Smooth muscle cell (in vitro differentiated cells): ENCODE measurements at regions not wholly inside any gene's neighbourhood (a gene's known extent, or its start where the extent isn't known, plus 50 kb on each side); places are given as distances from the start of the nearest gene placed in this dataset.
A peak's percentile ranks its signal among the peaks of the same experiment; 100 is the strongest.

Experiments used
- DNase-seq: peaks from one replicate; lab custom pipeline; 2025; ENCODE audit not compliant: unreplicated experiment; lab: John Stamatoyannopoulos, UW
- H2AFZ ChIP-seq: fragments of 200-600 bp; sonication (generic); 2 replicates; pipeline ENCODE4 v1.6.0; 2016; ENCODE audit warnings: antibody characterized with exemption, low read depth, mild to moderate bottlenecking
- H3F3A ChIP-seq: fragments of 200-600 bp; sonication (generic); 2 replicates; pipeline ENCODE4 v1.6.0; 2017; ENCODE audit warnings: antibody characterized with exemption, low read depth
- H3K27ac ChIP-seq: fragments of 200-600 bp; sonication (generic); 2 replicates; pipeline ENCODE4 v1.5.1; 2016; ENCODE audit warnings: low read depth, mild to moderate bottlenecking
- H3K27me3 ChIP-seq: fragments of 200-600 bp; sonication (generic); 2 replicates; pipeline ENCODE4 v1.6.1; 2016; ENCODE audit warnings: low read depth, mild to moderate bottlenecking
- H3K36me3 ChIP-seq: fragments of 200-600 bp; sonication (generic); 2 replicates; pipeline ENCODE4 v1.5.1; 2016; ENCODE audit warnings: low read depth
- H3K4me1 ChIP-seq: fragments of 200-600 bp; sonication (generic); 2 replicates; pipeline ENCODE4 v1.5.1; 2016; ENCODE audit warnings: low read depth
- H3K4me2 ChIP-seq: fragments of 200-600 bp; sonication (generic); 2 replicates; pipeline ENCODE4 v1.6.0; 2016; ENCODE audit warnings: mild to moderate bottlenecking
- H3K4me3 ChIP-seq: fragments of 200-600 bp; sonication (generic); 2 replicates; pipeline ENCODE4 v1.5.1; 2016; ENCODE audit warnings: mild to moderate bottlenecking
- H3K79me2 ChIP-seq: fragments of 200-600 bp; sonication (generic); 2 replicates; pipeline ENCODE4 v1.6.0; 2016; ENCODE audit warnings: low read depth, mild to moderate bottlenecking
- H3K9ac ChIP-seq: fragments of 200-600 bp; sonication (generic); 2 replicates; pipeline ENCODE4 v1.6.0; 2016; ENCODE audit warnings: low read depth
- H3K9me3 ChIP-seq: fragments of 200-600 bp; sonication (generic); replicated peaks from 2 replicates; pipeline ENCODE4 v1.5.1; 2016; ENCODE audit warnings: low read depth
- H4K20me1 ChIP-seq: fragments of 200-600 bp; sonication (generic); 2 replicates; pipeline ENCODE4 v1.6.0; 2016; ENCODE audit warnings: low read depth
- CTCF ChIP-seq: fragments of 200-600 bp; sonication (generic); IDR thresholded peaks from 2 replicates; pipeline ENCODE4 v1.5.1; 2017; ENCODE audit warnings: borderline replicate concordance, mild to moderate bottlenecking, antibody characterized with exemption; ENCODE audit not compliant: insufficient read depth, poor library complexity, severe bottlenecking
- WGBS: methylation state at CpG from one replicate; pipeline ENCODE4 v1.1.7; 2016; ENCODE audit warnings: low lambda C conversion rate; 5-methylcytosine and 5-hydroxymethylcytosine counted together

GRCh38 chr11:79699246-79699645 lies 258.4 kb upstream of the TENM4 start:
- no peak for TF ChIP-seq CTCF

GRCh38 chr11:79697905-79698304 lies 257.1 kb upstream of the TENM4 start:
- Histone ChIP-seq H3K9me3 (peaks cover 8% of the 10 kb centered on the region), H3K4me2 (peak overlapping the region; percentile 19), H3K4me3 (no peak overlapping the region), H3K4me1 (no peaks in the 10 kb centered on the region), H2AFZ (no peak overlapping the region), H3K79me2 (no peaks in the 10 kb centered on the region), H3K27me3 (no peaks in the 10 kb centered on the region), H4K20me1 (no peaks in the 10 kb centered on the region), H3K36me3 (no peaks in the 10 kb centered on the region), H3F3A (no peaks in the 10 kb centered on the region), H3K9ac (no peak overlapping the region), H3K27ac (no peak overlapping the region)
- WGBS: 27% methylated on average over 2 of the region's 2 CpGs
- TF ChIP-seq CTCF: no peak
- DNase-seq: no peak

More at GRCh38 chr11:79699246-79699645, 258.4 kb upstream of the TENM4 start:
- Histone ChIP-seq H3K9me3 (peaks cover 10% of the 10 kb centered on the region), H3K9ac (no peak overlapping the region), H3K79me2 (no peaks in the 10 kb centered on the region), H3K4me3 (no peak overlapping the region), H3K36me3 (no peaks in the 10 kb centered on the region), H3F3A (no peaks in the 10 kb centered on the region), H2AFZ (no peak overlapping the region), H3K4me1 (no peaks in the 10 kb centered on the region), H3K27ac (peak overlapping the region; percentile 42), H3K4me2 (peak overlapping the region; percentile 24), H4K20me1 (no peaks in the 10 kb centered on the region), H3K27me3 (no peaks in the 10 kb centered on the region)
- WGBS: 33% methylated on average over 1 of the region's 1 CpG
- no peak for DNase-seq

GRCh38 chr11:79694368-79694767 lies 253.5 kb upstream of the TENM4 start:
- no peak overlapping the region for H3K4me3 ChIP-seq
- WGBS: 88% methylated on average over 1 of the region's 1 CpG
- no peaks in the 10 kb centered on the region for H4K20me1 ChIP-seq
- H3F3A ChIP-seq: no peaks in the 10 kb centered on the region
- no peaks in the 10 kb centered on the region for H3K36me3 ChIP-seq
- H2AFZ ChIP-seq: no peak overlapping the region
- TF ChIP-seq CTCF: no peak
- H3K79me2 ChIP-seq: no peaks in the 10 kb centered on the region
- H3K4me1 ChIP-seq: no peaks in the 10 kb centered on the region
- DNase-seq: no peak
- H3K9me3 ChIP-seq: no peaks in the 10 kb centered on the region
- no peak overlapping the region for H3K27ac ChIP-seq
- H3K27me3 ChIP-seq: no peaks in the 10 kb centered on the region
- H3K4me2 ChIP-seq: no peak overlapping the region
- no peak overlapping the region for H3K9ac ChIP-seq

- no peaks in the 10 kb centered on the region for H3K27me3 ChIP-seq
- H4K20me1 ChIP-seq: no peaks in the 10 kb centered on the region
- no peak overlapping the region for H2AFZ ChIP-seq
- 91% methylated on average over 2 of the region's 2 CpGs for WGBS
- H3K9ac ChIP-seq: no peak overlapping the region
- no peak for TF ChIP-seq CTCF
- DNase-seq: no peak
- no peaks in the 10 kb centered on the region for H3K4me1 ChIP-seq
- no peak overlapping the region for H3K4me3 ChIP-seq
- H3K36me3 ChIP-seq: no peaks in the 10 kb centered on the region
- H3K4me2 ChIP-seq: no peak overlapping the region
- no peak overlapping the region for H3K27ac ChIP-seq
- no peaks in the 10 kb centered on the region for H3F3A ChIP-seq
- H3K9me3 ChIP-seq: no peaks in the 10 kb centered on the region
- H3K79me2 ChIP-seq: no peaks in the 10 kb centered on the region
Measured at GRCh38 chr11:79691445-79691844, 250.6 kb upstream of the TENM4 start.
